Parathyroid adenoma (tissue), 2 donors: ENCODE measurements at regions not wholly inside any gene's neighbourhood (a gene's known extent, or its start where the extent isn't known, plus 50 kb on each side); places are given as distances from the start of the nearest gene placed in this dataset.

Source experiments
- H2AFZ ChIP-seq: fragments of 300-600 bp; sonication (generic); one replicate; pipeline ENCODE4 v1.7.0; 2017; ENCODE audit warnings: antibody characterized with exemption, mild to moderate bottlenecking
- H3K27ac ChIP-seq: fragments of 300-600 bp; sonication (generic); one replicate; pipeline ENCODE4 v1.7.0; 2017
- H3K27me3 ChIP-seq: fragments of 300-600 bp; sonication (generic); one replicate; pipeline ENCODE4 v1.7.0; 2017; ENCODE audit warnings: low read length; ENCODE audit not compliant: control insufficient read depth, insufficient read depth
- H3K36me3 ChIP-seq: fragments of 300-600 bp; sonication (generic); one replicate; pipeline ENCODE4 v1.7.0; 2017; ENCODE audit warnings: low read length; ENCODE audit not compliant: control insufficient read depth, insufficient read depth
- H3K4me1 ChIP-seq: fragments of 300-600 bp; sonication (generic); one replicate; pipeline ENCODE4 v1.7.0; 2017; ENCODE audit warnings: control low read depth
- H3K4me2 ChIP-seq: fragments of 300-600 bp; sonication (generic); one replicate; pipeline ENCODE4 v1.7.0; 2017; ENCODE audit warnings: low read length
- H3K4me3 ChIP-seq: fragments of 300-600 bp; sonication (generic); one replicate; pipeline ENCODE4 v1.7.0; 2017; ENCODE audit warnings: low read depth, low read length
- H3K79me2 ChIP-seq: fragments of 300-600 bp; sonication (generic); one replicate; pipeline ENCODE4 v1.7.0; 2017; ENCODE audit warnings: control low read depth
- H3K9ac ChIP-seq: fragments of 300-600 bp; sonication (generic); one replicate; pipeline ENCODE4 v1.7.0; 2017; ENCODE audit warnings: mild to moderate bottlenecking
- H3K9me3 ChIP-seq: fragments of 300-600 bp; sonication (generic); one replicate; pipeline ENCODE4 v1.7.0; 2017; ENCODE audit warnings: low read length; ENCODE audit not compliant: control insufficient read depth
- TF ChIP-seq, protein P1 (sequence below): fragments of 300-600 bp; sonication (generic); IDR thresholded peaks from one replicate; pipeline ENCODE4 v1.7.0; 2017; ENCODE audit warnings: antibody characterized with exemption, mild to moderate bottlenecking
- donor health status: primary hyperparathyroidism.

DNA sequence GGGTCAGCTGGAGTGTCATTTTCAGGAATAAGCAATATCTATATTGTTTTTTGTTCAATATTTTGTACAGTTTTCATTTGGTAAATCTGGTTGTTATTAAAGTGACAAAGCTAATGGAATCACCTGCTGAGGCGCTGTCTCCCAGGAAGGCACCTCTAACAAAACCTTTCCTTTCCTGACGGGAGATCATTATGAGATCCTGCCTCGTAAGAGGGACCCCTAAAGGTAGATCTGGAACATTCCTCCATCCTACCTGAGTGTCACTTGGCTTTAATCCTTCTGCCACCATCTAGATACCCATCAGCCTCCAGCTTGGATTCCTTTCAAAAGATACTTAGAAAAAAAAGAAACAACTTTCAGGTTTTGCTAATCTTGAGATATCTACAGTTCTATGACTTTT is 157.7 kb downstream of the FAT3 start:
- H3K4me3 ChIP-seq: no peak overlapping the region
- H3K4me2 ChIP-seq: no peak overlapping the region
- no peak overlapping the region for H3K9ac ChIP-seq
- H3K9me3 ChIP-seq: no peaks in the 10 kb centered on the region
- H3K4me1 ChIP-seq: no peaks in the 10 kb centered on the region
- H3K27me3 ChIP-seq: no peaks in the 10 kb centered on the region
- H3K27ac ChIP-seq: no peak overlapping the region
- H3K79me2 ChIP-seq: no peaks in the 10 kb centered on the region
- TF ChIP-seq, protein P1, sequence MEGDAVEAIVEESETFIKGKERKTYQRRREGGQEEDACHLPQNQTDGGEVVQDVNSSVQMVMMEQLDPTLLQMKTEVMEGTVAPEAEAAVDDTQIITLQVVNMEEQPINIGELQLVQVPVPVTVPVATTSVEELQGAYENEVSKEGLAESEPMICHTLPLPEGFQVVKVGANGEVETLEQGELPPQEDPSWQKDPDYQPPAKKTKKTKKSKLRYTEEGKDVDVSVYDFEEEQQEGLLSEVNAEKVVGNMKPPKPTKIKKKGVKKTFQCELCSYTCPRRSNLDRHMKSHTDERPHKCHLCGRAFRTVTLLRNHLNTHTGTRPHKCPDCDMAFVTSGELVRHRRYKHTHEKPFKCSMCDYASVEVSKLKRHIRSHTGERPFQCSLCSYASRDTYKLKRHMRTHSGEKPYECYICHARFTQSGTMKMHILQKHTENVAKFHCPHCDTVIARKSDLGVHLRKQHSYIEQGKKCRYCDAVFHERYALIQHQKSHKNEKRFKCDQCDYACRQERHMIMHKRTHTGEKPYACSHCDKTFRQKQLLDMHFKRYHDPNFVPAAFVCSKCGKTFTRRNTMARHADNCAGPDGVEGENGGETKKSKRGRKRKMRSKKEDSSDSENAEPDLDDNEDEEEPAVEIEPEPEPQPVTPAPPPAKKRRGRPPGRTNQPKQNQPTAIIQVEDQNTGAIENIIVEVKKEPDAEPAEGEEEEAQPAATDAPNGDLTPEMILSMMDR: no peak
- no peaks in the 10 kb centered on the region for H3K36me3 ChIP-seq
- H2AFZ ChIP-seq: no peak overlapping the region

DNA sequence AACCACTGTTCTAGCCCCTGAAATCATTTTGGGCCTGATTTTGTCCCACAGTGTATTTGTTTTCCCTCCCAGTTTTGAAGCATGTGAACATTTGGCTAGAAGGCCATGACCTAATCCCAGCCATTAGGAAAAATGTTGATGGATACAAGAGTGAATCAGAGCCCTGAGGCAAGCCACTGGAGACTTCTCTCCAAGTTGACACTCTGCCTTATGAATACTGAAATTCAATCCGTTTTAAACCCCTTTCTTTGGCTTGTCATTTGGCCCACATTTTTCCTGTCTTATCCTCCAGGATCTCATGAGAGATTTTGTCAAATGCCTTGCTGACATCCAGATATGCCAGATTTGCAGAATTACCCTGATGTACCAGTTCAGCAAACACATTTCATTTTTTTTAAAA is 158.8 kb downstream of the FAT3 start:
- Histone ChIP-seq H3K4me1 (no peaks in the 10 kb centered on the region), H3K79me2 (no peaks in the 10 kb centered on the region), H3K4me3 (no peak overlapping the region), H3K9ac (no peak overlapping the region), H3K4me2 (no peak overlapping the region), H3K27me3 (no peaks in the 10 kb centered on the region), H3K27ac (no peak overlapping the region), H3K9me3 (no peaks in the 10 kb centered on the region), H3K36me3 (no peaks in the 10 kb centered on the region), H2AFZ (no peak overlapping the region)
- TF ChIP-seq, protein P1: no peak

DNA sequence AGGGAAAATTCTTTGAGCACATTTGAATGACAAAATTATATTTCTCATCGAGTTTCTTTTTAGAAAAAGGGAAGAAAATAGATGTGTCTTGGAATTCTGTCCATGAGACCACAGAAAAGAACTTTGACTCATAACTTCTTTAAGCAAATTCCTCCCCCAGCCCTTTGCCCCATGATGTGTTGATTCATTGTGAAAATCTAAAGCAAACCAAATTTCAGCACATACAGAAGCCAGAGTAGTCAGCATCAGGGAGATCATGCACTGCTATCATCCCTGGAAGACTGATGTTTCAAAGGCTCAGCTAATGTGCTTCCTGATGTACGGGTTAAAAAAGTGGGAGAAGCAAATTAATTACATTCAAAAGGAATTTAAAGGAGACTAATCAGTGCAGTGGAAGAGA is 159.7 kb downstream of the FAT3 start:
- no peak overlapping the region for H3K9ac ChIP-seq
- no peak overlapping the region for H2AFZ ChIP-seq
- H3K27me3 ChIP-seq: no peaks in the 10 kb centered on the region
- TF ChIP-seq, protein P1: no peak
- no peak overlapping the region for H3K27ac ChIP-seq
- H3K4me2 ChIP-seq: no peak overlapping the region
- H3K4me1 ChIP-seq: no peaks in the 10 kb centered on the region
- H3K36me3 ChIP-seq: no peaks in the 10 kb centered on the region
- no peaks in the 10 kb centered on the region for H3K9me3 ChIP-seq
- no peak overlapping the region for H3K4me3 ChIP-seq
- H3K79me2 ChIP-seq: no peaks in the 10 kb centered on the region

DNA sequence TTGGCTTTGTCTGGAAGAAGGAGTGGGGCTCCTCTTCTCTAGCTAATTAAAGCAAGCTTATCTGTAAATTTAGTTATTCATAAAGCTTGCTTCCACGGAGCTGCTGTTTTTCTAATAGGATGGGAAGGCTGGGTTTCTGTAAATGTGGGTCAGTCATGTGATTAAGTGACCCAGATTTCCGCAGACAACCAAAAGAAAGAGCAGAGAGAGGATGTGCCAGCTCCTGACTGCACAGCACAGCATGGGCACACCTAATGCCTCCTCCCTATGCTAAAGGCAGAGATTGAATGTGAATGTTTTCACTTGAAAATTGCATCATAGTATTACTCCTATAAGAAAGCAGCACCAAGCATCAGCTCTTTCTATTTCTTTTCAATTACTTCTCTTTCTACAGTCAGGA is 160.2 kb downstream of the FAT3 start:
- no peak overlapping the region for H3K9ac ChIP-seq
- H3K79me2 ChIP-seq: no peaks in the 10 kb centered on the region
- H3K4me1 ChIP-seq: no peaks in the 10 kb centered on the region
- H3K4me3 ChIP-seq: no peak overlapping the region
- TF ChIP-seq, protein P1: no peak
- H3K9me3 ChIP-seq: no peaks in the 10 kb centered on the region
- no peak overlapping the region for H2AFZ ChIP-seq
- no peak overlapping the region for H3K27ac ChIP-seq
- no peaks in the 10 kb centered on the region for H3K27me3 ChIP-seq
- no peaks in the 10 kb centered on the region for H3K36me3 ChIP-seq
- H3K4me2 ChIP-seq: no peak overlapping the region

DNA sequence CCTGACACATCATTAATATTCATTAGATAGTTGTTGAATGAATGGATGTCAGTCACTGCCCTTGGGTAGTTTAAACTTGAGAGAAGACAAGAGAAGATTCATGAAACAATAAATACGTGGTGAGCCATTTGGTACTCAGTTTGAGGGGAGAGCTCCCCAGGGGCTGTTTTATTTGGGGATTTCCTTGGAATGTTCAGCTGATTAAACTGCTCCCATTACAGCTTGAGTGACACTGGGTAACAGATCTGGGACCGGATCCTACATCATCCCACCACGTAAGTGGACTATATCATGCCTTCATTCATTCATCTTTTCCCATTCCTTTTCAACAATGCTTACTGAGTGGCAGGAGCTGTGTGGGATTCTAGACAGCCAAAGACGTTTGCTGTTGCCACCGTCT is 162.0 kb downstream of the FAT3 start:
- H3K36me3 ChIP-seq: no peaks in the 10 kb centered on the region
- no peaks in the 10 kb centered on the region for H3K79me2 ChIP-seq
- no peaks in the 10 kb centered on the region for H3K4me1 ChIP-seq
- TF ChIP-seq, protein P1: no peak
- no peak overlapping the region for H3K9ac ChIP-seq
- no peaks in the 10 kb centered on the region for H3K9me3 ChIP-seq
- no peak overlapping the region for H3K4me2 ChIP-seq
- H3K27ac ChIP-seq: no peak overlapping the region
- no peaks in the 10 kb centered on the region for H3K27me3 ChIP-seq
- no peak overlapping the region for H3K4me3 ChIP-seq
- no peak overlapping the region for H2AFZ ChIP-seq
